Prostate gland (tissue), 2 donors: ENCODE measurements at regions not wholly inside any gene's neighbourhood (a gene's known extent, or its start where the extent isn't known, plus 50 kb on each side); places are given as distances from the start of the nearest gene placed in this dataset.

ENCODE experiments used
- POLR2A ChIP-seq: fragments of 450-650 bp; IDR thresholded peaks from one replicate; pipeline ENCODE4 v1.6.1; 2016; ENCODE audit warnings: antibody characterized with exemption, mild to moderate bottlenecking
- POLR2AphosphoS5 ChIP-seq: sonication (generic); formaldehyde crosslinking; IDR thresholded peaks from one replicate; pipeline ENCODE4 v1.6.1; 2017; ENCODE audit warnings: antibody characterized with exemption
- TF ChIP-seq, protein P1 (sequence below), 4 experiments: fragments of 200-600 bp in 2 of 4; fragments of 450-650 bp in 2 of 4; sonication (generic) in 2 of 4; IDR thresholded peaks; 1 replicate in 3 of 4; 2 replicates in 1 of 4; pipeline ENCODE4 v1.5.1; 2016 to 2019; ENCODE audit warnings: antibody characterized with exemption in 4 of 4, mild to moderate bottlenecking in 2 of 4, moderate library complexity in 2 of 4

DNA sequence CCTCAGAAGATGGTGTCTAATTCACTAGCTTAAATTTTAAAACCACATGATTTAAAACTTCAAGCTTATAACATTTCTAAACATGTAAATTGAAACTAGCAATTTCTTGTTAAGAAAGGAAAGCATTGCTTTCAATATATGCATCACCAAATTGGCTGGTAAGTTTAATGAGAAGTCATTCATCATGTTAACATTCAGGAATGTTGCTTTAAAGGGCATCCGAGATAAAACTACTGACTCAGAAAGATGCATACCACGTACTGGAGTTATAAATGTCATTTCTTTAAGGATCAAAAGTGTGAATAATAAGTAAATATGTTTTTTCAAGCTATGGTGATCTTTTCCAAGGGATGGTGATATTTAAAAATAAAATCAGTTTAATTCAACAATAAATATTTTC lies 83.3 kb upstream of the VCX2 start:
- TF ChIP-seq, protein P1, sequence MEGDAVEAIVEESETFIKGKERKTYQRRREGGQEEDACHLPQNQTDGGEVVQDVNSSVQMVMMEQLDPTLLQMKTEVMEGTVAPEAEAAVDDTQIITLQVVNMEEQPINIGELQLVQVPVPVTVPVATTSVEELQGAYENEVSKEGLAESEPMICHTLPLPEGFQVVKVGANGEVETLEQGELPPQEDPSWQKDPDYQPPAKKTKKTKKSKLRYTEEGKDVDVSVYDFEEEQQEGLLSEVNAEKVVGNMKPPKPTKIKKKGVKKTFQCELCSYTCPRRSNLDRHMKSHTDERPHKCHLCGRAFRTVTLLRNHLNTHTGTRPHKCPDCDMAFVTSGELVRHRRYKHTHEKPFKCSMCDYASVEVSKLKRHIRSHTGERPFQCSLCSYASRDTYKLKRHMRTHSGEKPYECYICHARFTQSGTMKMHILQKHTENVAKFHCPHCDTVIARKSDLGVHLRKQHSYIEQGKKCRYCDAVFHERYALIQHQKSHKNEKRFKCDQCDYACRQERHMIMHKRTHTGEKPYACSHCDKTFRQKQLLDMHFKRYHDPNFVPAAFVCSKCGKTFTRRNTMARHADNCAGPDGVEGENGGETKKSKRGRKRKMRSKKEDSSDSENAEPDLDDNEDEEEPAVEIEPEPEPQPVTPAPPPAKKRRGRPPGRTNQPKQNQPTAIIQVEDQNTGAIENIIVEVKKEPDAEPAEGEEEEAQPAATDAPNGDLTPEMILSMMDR (IDR thresholded peaks at IDR 0.05) = no peak
- TF ChIP-seq POLR2AphosphoS5 (no peak), POLR2A (no peak)
